ENCODE measurements at regions not wholly inside any gene's neighbourhood (a gene's known extent, or its start where the extent isn't known, plus 50 kb on each side); places are given as distances from the start of the nearest gene placed in this dataset.

DNA sequence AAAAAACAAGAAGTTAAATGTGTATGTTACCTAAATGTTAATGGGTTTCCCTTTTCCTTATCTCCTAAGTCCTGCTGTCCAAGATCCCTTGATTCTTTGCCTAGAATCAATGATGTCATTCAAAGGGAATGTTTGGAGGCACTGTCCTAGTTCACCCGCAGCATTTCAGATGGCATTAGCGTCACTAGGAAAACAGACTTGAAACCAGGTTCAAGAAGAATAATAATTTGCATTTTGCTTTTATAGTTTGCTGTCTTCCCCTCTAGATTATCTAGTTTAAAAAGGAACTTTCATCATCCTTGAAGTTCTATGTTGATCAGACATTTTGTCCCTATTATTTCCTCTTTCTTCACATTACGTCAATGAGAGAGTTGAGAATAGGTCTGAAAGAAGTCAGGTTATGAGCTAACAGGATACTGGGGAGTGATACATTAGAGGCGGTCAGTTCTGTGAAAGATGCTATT is 234.1 kb upstream of the PGRMC2 start:
- no peak for TF ChIP-seq EZH2 (IDR thresholded peaks at IDR 0.05; ENCODE audit: insufficient read depth, poor library complexity, severe bottlenecking)
- no peak for TF ChIP-seq EZH2phosphoT487 (IDR thresholded peaks at IDR 0.05; ENCODE audit: insufficient read depth, low read depth)

Data from GM23248 (cell line).